ENCODE measurements at regions not wholly inside any gene's neighbourhood (a gene's known extent, or its start where the extent isn't known, plus 50 kb on each side); places are given as distances from the start of the nearest gene placed in this dataset.

DNA sequence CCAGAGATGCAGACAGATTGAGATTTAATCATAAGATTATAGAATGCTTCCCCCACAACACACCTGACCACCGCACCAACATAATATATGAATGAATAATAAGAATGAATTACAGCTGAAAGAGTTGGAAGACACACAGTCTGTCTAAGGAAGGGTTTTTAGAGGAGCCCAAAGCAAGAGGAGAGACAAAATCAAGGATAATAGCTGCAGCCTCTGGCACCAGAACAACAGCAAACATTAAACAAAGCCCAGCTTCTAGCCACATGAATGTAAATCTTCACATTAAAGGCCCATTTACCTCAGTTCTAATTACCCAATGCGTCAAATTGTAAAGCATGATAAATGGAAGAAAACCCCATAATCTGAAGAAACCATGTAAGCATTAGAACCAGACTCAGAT lies 133.9 kb downstream of the SPCS3 start:
- TF ChIP-seq, protein P1, sequence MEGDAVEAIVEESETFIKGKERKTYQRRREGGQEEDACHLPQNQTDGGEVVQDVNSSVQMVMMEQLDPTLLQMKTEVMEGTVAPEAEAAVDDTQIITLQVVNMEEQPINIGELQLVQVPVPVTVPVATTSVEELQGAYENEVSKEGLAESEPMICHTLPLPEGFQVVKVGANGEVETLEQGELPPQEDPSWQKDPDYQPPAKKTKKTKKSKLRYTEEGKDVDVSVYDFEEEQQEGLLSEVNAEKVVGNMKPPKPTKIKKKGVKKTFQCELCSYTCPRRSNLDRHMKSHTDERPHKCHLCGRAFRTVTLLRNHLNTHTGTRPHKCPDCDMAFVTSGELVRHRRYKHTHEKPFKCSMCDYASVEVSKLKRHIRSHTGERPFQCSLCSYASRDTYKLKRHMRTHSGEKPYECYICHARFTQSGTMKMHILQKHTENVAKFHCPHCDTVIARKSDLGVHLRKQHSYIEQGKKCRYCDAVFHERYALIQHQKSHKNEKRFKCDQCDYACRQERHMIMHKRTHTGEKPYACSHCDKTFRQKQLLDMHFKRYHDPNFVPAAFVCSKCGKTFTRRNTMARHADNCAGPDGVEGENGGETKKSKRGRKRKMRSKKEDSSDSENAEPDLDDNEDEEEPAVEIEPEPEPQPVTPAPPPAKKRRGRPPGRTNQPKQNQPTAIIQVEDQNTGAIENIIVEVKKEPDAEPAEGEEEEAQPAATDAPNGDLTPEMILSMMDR (IDR thresholded peaks at IDR 0.05), result no peak
- no peak for TF ChIP-seq POLR2AphosphoS5 (IDR thresholded peaks at IDR 0.05)

Measured in prostate gland (tissue), 2 donors.